ENCODE measurements at regions not wholly inside any gene's neighbourhood (a gene's known extent, or its start where the extent isn't known, plus 50 kb on each side); places are given as distances from the start of the nearest gene placed in this dataset.

GRCh38 chr5:127213231-127213630, 77.4 kb upstream of the MEGF10 start:
- no peak overlapping the region for H4K8ac ChIP-seq (ENCODE audit: low read depth in 2 of 2, low read length in 2 of 2)
- H4K91ac ChIP-seq (ENCODE audit: insufficient read depth, low read depth, low read length) = no peak overlapping the region
- H2BK5ac ChIP-seq (ENCODE audit: low read depth, low read length, poor library complexity, severe bottlenecking) = no peak overlapping the region
- H2AFZ ChIP-seq (replicated peaks; ENCODE audit: low read length, poor library complexity) = no peak overlapping the region
- H3K4me3 ChIP-seq (ENCODE audit: insufficient read depth, low read depth, low read length) = no peak overlapping the region
- BruUV-seq (replicated peaks) = no TSS peak
- H3K79me1 ChIP-seq (ENCODE audit: low read depth in 1 of 2, low read length in 2 of 2) = no peaks in the 10 kb centered on the region
- H3K4ac ChIP-seq (ENCODE audit: low read depth, low read length) = no peak overlapping the region
- no peak for TF ChIP-seq NFE2L2 (IDR thresholded peaks at IDR 0.05; ENCODE audit: low read depth, low read length)
- TF ChIP-seq USF2 (IDR thresholded peaks at IDR 0.05; ENCODE audit: low read depth, low read length) = no peak
- no peak for TF ChIP-seq RCOR1 (IDR thresholded peaks at IDR 0.05; ENCODE audit: insufficient replicate concordance, low read length)
- TF ChIP-seq MAFK (IDR thresholded peaks at IDR 0.05; ENCODE audit: low read depth, low read length) = no peak
- no peak for TF ChIP-seq RAD21 (IDR thresholded peaks at IDR 0.05; ENCODE audit: low read length)
- TF ChIP-seq ELK1 (IDR thresholded peaks at IDR 0.05; ENCODE audit: borderline replicate concordance, low read depth, low read length) = no peak
- no peaks in the 10 kb centered on the region for H3K9me3 ChIP-seq (ENCODE audit: control insufficient read depth, insufficient read depth, low read length)
- H2AK5ac ChIP-seq (ENCODE audit: low read depth, low read length) = no peak overlapping the region
- CTCF ChIA-PET = no interaction called here
- H4K5ac ChIP-seq (ENCODE audit: low read depth, low read length) = no peak overlapping the region
- intact Hi-C loops (cut with micrococcal nuclease) = loop anchor here (10.0 kb wide), 1 partner anchor 48 kb away; no protein-coding TSS in a partner anchor
- H3K14ac ChIP-seq (replicated peaks; ENCODE audit: low read depth, low read length) = no peak overlapping the region
- H3K36me3 ChIP-seq (ENCODE audit: control insufficient read depth, insufficient read depth, low read length) = no peaks in the 10 kb centered on the region
- POLR2A ChIA-PET (ENCODE audit: unreplicated experiment) = no interaction called here
- no peak overlapping the region for H3K56ac ChIP-seq (ENCODE audit: extremely low read depth, insufficient read depth, low read length)
- no peak overlapping the region for H3K27ac ChIP-seq (ENCODE audit: insufficient read depth, low read length)
- no peak overlapping the region for H2AK9ac ChIP-seq (replicated peaks; ENCODE audit: low read depth, low read length, poor library complexity)
- H3K23ac ChIP-seq (ENCODE audit: low read depth, low read length) = no peak overlapping the region
- H3K4me2 ChIP-seq (ENCODE audit: low read depth, low read length) = no peak overlapping the region
- no peak overlapping the region for H3K18ac ChIP-seq (ENCODE audit: low read depth, low read length)
- ATAC-seq (ENCODE audit: low read depth) (no peak), DNase-seq (no peak)
- in situ Hi-C loops (cut with MboI; ENCODE audit: low sequenced_read_pairs) = no loop called here
- H2BK20ac ChIP-seq (ENCODE audit: low read depth, low read length) = no peak overlapping the region
- H4K20me1 ChIP-seq (ENCODE audit: insufficient read depth, low read length) = no peaks in the 10 kb centered on the region
- no peak overlapping the region for H2BK15ac ChIP-seq (ENCODE audit: low read depth, low read length)
- WGBS, 2 experiments (ENCODE audit: extremely low coverage in 2 of 2, insufficient read length in 1 of 2) = no CpG with 5 or more reads among the region's 2 CpGs
- H3K9me1 ChIP-seq (ENCODE audit: insufficient read depth, low read length) = no peaks in the 10 kb centered on the region
- no peaks in the 10 kb centered on the region for H3K4me1 ChIP-seq (ENCODE audit: control insufficient read depth, insufficient read depth, low read length)
- dilution Hi-C loops (cut with HindIII; ENCODE audit: low sequenced_read_pairs, unreplicated experiment) = no loop called here
- H3K27me3 ChIP-seq (ENCODE audit: control insufficient read depth, insufficient read depth, low read length) = peaks cover 16% of the 10 kb centered on the region
- H3K9ac ChIP-seq (ENCODE audit: low read depth, low read length) = no peak overlapping the region
- no peak overlapping the region for H2BK120ac ChIP-seq (ENCODE audit: low read depth, low read length)

Data from IMR-90 (cell line).